Activated CD4-positive, alpha-beta T cell treated with anti-CD3 and anti-CD28 coated beads for 48 hours (primary cell): ENCODE measurements at regions not wholly inside any gene's neighbourhood (a gene's known extent, or its start where the extent isn't known, plus 50 kb on each side); places are given as distances from the start of the nearest gene placed in this dataset.
"Not testable (repeated sequence)": the region's sequence is repeated elsewhere in the genome, so short reads cannot be mapped to it uniquely, and the experiment has no call there.

Experiments
- DNase-seq: peaks from one replicate; pipeline ENCODE4 v3.0.0-alpha.2; 2020

GRCh38 chr19:20482721-20483120 lies 82.9 kb downstream of the ZNF737 start:
- no peak for DNase-seq

- no peak for DNase-seq
These were observed 83.8 kb downstream of the ZNF737 start for GRCh38 chr19:20481736-20482135.

- DNase-seq, result no peak
These were observed 86.1 kb downstream of the ZNF737 start for GRCh38 chr19:20479483-20479882.

- no peak for DNase-seq
These were observed 86.6 kb downstream of the ZNF737 start for GRCh38 chr19:20478936-20479335.

- DNase-seq, result no peak
These were observed 92.7 kb downstream of the ZNF737 start for GRCh38 chr19:20472854-20473253.

GRCh38 chr19:20471431-20471830 lies 94.2 kb downstream of the ZNF737 start:
- no peak for DNase-seq

GRCh38 chr19:20470345-20471135 lies 95.0 kb downstream of the ZNF737 start:
- no peak for DNase-seq

GRCh38 chr19:20466638-20466990 lies 99.0 kb downstream of the ZNF737 start:
- not testable (repeated sequence) for DNase-seq

GRCh38 chr19:20465922-20466637 lies 99.5 kb downstream of the ZNF737 start:
- DNase-seq, result not testable (repeated sequence)

GRCh38 chr19:20453425-20453935 lies 112.1 kb downstream of the ZNF737 start:
- no peak for DNase-seq

GRCh38 chr19:20444202-20444885 lies 121.2 kb downstream of the ZNF737 start:
- DNase-seq, result no peak

- not testable (repeated sequence) for DNase-seq
These were observed 133.2 kb downstream of the ZNF737 start for GRCh38 chr19:20432266-20432842.

- DNase-seq, result no peak
These were observed 133.8 kb downstream of the ZNF737 start for GRCh38 chr19:20431826-20432225.

GRCh38 chr19:20423381-20424197 lies 142.0 kb downstream of the ZNF737 start:
- peak; percentile 52 for DNase-seq

- DNase-seq, result no peak
These were observed 143.1 kb downstream of the ZNF737 start for GRCh38 chr19:20422216-20423205.

- DNase-seq, result no peak
These were observed 148.9 kb downstream of the ZNF737 start for GRCh38 chr19:20416661-20417060.

- DNase-seq, result no peak
These were observed 151.5 kb downstream of the ZNF737 start for GRCh38 chr19:20414120-20414519.

GRCh38 chr19:20413705-20414104 lies 151.9 kb downstream of the ZNF737 start:
- no peak for DNase-seq

- no peak for DNase-seq
These were observed 152.7 kb downstream of the ZNF737 start for GRCh38 chr19:20412846-20413245.

- no peak for DNase-seq
These were observed 168.3 kb downstream of the ZNF737 start for GRCh38 chr19:20397292-20397691.

- no peak for DNase-seq
These were observed 176.8 kb downstream of the ZNF737 start for GRCh38 chr19:20388706-20389225.
